NB4 (cell line): ENCODE measurements at regions not wholly inside any gene's neighbourhood (a gene's known extent, or its start where the extent isn't known, plus 50 kb on each side); places are given as distances from the start of the nearest gene placed in this dataset.

Experiments used
- DNase-seq: peaks from one replicate; pipeline ENCODE4 v3.0.0; 2010; ENCODE audit warnings: low read depth
- H3K4me3 ChIP-seq: one replicate; pipeline ENCODE4 v1.5.1; 2011; ENCODE audit warnings: mild to moderate bottlenecking, low read depth, low read length, moderate library complexity
- CTCF ChIP-seq: IDR thresholded peaks from one replicate; pipeline ENCODE4 v1.5.1; 2012; ENCODE audit warnings: low read depth, low read length
- MAX ChIP-seq: IDR thresholded peaks from 2 replicates; pipeline ENCODE4 v1.6.1; 2011; ENCODE audit warnings: low read depth, low read length
- MYC ChIP-seq: IDR thresholded peaks from 2 replicates; pipeline ENCODE4 v1.6.1; 2011; ENCODE audit warnings: low read depth, low read length
- POLR2A ChIP-seq: IDR thresholded peaks from 2 replicates; pipeline ENCODE4 v1.6.1; 2011; ENCODE audit warnings: mild to moderate bottlenecking; ENCODE audit not compliant: insufficient read length; ENCODE audit errors: extremely low read depth

DNA sequence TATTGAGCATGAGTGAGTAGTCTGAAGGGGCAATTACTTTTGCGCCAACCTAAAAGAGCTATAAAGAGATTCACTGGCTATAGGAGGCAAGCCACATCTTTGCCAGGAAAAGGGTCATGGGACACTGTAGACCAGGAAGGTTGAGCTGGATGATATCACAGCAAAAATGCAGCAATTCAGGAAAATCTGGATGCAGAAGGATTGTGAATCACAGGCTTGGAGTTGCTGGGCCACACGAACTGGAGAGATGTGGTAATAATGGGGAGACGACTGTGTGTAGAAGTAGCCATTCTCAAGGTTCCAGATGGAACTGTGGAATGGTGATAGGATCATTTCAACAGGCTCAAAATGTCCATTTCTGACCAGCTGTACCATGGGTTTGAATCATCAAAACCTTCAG, 151.4 kb upstream of the DAAM1 start:
- no peak for TF ChIP-seq POLR2A
- no peak for TF ChIP-seq MYC
- no peak for TF ChIP-seq MAX
- no peak for TF ChIP-seq CTCF
- DNase-seq: no peak
- no peak overlapping the region for H3K4me3 ChIP-seq

DNA sequence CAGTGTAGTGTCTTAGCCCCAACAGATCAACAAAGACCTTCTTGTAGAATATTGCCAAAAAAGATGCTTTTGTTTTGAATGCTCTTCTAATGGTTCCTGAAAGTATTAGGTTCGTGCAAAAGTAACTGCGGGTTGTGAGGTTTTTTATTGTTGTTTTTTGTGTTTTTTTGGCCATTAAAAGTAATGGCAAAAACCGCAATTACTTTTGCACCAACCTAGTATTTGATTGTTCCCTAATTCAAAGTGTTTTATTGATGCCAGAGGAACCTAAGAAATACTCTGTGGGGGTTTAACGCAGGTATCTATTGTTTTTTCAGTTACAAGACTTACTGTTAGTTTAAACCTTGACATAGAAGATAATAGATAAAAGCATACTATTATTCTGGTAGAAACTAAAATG, 150.8 kb upstream of the DAAM1 start:
- H3K4me3 ChIP-seq: no peak overlapping the region
- no peak for DNase-seq
- no peak for TF ChIP-seq MAX
- TF ChIP-seq POLR2A: no peak
- TF ChIP-seq CTCF: no peak
- TF ChIP-seq MYC: no peak

DNA sequence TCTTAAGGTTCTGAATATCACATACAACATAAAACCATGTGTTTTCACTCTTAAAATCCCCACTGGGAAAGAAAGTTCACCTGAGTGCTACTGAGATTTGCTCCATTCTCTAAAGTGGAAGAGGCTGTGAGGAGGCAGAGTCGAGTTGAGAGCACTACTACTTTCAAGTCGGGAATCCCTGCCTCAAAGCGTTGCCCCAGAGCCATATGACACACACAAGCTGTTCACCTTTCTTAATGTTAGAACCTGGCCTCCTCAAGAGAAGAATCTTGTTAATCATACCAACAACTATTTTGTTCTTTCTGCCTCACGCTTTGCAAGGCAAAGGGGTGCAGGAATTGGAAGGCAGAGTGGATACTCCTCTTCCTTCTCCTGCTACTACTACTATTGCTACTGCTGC, 149.7 kb upstream of the DAAM1 start:
- no peak overlapping the region for H3K4me3 ChIP-seq
- no peak for TF ChIP-seq POLR2A
- no peak for TF ChIP-seq CTCF
- TF ChIP-seq MYC: no peak
- TF ChIP-seq MAX: no peak
- no peak for DNase-seq

DNA sequence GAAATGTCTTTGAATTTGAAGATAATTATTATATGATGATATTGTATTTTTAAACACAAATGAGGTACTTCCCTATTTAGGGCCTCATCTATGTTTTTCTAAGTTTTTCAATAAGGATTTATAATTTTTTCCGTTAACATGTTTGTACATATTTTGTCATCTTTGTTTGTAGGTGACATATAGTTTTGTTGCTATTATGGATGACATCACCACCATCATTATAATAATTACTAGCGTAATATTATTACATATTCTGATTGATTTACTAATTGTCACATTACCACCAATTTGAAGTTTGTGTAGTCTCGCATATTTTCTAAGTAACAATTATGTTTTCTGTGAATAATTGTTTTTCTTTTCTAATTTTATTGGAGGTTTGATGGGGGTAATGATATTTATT, 147.2 kb upstream of the DAAM1 start:
- TF ChIP-seq MYC (no peak), POLR2A (no peak)
- no peak for DNase-seq
- H3K4me3 ChIP-seq: no peak overlapping the region

- no peak overlapping the region for H3K4me3 ChIP-seq
- peak; percentile 5 for DNase-seq
- TF ChIP-seq MAX (no peak), MYC (no peak), CTCF (no peak), POLR2A (no peak)
These were observed 143.8 kb upstream of the DAAM1 start for GRCh38 chr14:59044707-59045106.

- no peak for TF ChIP-seq MAX
- TF ChIP-seq CTCF: no peak
- TF ChIP-seq POLR2A: no peak
- no peak for TF ChIP-seq MYC
- DNase-seq: no peak
- H3K4me3 ChIP-seq: no peak overlapping the region
These were observed 141.7 kb upstream of the DAAM1 start for GRCh38 chr14:59046746-59047145.
